NOMO-1 treated with dmso at 0.1 percent for 144 hours (cell line): ENCODE measurements at regions not wholly inside any gene's neighbourhood (a gene's known extent, or its start where the extent isn't known, plus 50 kb on each side); places are given as distances from the start of the nearest gene placed in this dataset.
"Not testable (repeated sequence)": the region's sequence is repeated elsewhere in the genome, so short reads cannot be mapped to it uniquely, and the experiment has no call there.

ENCODE experiments used
- DNase-seq: peaks from one replicate; lab custom pipeline; 2025; ENCODE audit not compliant: unreplicated experiment; lab: John Stamatoyannopoulos, UW

GRCh38 chr11:38751421-38751820 lies 2153.4 kb upstream of the RAG2 start:
- DNase-seq: no peak

DNA sequence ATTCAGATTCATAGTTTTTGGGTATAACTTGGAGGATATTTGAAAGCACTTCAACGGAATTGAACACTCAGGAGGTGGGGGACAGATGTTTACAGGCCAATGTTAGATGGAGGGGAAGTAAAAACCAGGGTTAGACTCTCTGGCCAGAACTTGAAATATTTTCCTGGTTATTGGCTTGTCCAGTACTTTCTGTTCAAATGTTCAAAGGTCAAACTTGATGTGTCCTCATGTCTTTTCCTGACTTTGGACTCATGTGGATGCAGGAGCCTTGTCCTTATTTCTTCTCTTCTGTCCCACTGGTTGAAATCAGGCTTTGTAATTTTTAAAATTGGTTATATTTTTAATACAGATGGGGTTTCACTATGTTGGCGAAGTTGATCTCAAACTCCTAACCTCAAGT lies 2148.5 kb upstream of the RAG2 start:
- not testable (repeated sequence) for DNase-seq

- no peak for DNase-seq
These were observed 2125.3 kb upstream of the RAG2 start for GRCh38 chr11:38723361-38723760.

- no peak for DNase-seq
These were observed 2123.7 kb upstream of the RAG2 start for GRCh38 chr11:38721586-38722315.

- no peak for DNase-seq
These were observed 2120.6 kb upstream of the RAG2 start for GRCh38 chr11:38718659-38719058.

DNA sequence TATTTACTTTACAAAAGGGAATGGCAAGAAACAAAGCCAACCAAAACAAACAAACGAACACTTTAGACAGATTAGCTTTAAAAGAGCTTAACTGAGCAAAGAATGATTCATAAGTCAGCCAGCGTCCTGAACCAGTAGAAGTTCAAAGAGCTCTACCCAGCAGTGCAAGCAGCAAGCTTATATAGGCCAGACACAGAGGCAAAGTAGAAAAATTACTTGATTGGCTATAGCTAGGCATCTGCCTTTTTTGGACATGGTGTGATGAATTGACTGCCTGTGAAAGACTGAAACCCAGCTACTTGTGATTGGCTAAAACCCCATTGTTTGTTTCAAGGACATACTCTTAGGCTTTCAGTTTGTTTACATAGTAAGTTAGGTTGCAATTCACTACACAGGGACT lies 2120.0 kb upstream of the RAG2 start:
- no peak for DNase-seq

DNA sequence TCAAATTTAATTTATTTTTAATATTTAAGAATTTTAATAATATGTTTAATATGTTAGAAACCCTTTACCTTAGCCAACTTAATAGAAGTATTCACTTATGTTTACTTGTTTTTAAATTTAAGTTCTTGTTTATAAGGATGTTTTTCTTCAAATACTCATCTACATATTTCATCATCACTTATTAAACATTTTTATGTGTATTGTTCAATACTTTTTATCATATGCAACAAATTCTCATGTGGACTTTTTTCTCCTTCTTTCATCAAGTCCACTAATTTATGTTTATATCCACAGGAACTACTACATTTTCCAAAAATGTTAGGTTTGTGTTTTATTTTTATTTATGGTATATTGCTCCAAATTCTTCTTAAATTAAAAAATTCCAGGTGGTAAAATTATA lies 2113.1 kb upstream of the RAG2 start:
- no peak for DNase-seq

DNA sequence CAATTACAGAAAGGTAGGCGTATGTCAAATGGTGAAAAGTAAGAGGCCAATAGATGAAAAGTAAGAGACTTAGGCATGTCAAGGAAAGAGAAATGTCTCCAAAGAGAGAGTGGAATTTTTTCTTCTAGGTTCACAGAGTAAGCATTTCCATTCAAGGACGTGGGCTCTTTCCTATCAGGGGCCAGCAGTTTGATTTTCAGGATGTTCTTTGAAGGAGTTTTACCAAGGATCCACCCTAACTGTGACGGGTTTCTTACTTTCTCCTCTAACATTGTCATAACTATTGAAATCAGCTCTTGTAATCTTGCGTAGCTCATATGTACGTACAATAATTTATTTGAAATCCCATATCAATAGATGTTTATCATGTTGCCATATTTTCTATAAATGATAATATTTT lies 2112.2 kb upstream of the RAG2 start:
- no peak for DNase-seq

- no peak for DNase-seq
These were observed 2102.1 kb upstream of the RAG2 start for GRCh38 chr11:38700111-38700510.

GRCh38 chr11:38693306-38693705 lies 2095.3 kb upstream of the RAG2 start:
- DNase-seq: no peak

GRCh38 chr11:38690211-38690610 lies 2092.2 kb upstream of the RAG2 start:
- DNase-seq: not testable (repeated sequence)

GRCh38 chr11:38687008-38687407 lies 2089.0 kb upstream of the RAG2 start:
- no peak for DNase-seq

DNA sequence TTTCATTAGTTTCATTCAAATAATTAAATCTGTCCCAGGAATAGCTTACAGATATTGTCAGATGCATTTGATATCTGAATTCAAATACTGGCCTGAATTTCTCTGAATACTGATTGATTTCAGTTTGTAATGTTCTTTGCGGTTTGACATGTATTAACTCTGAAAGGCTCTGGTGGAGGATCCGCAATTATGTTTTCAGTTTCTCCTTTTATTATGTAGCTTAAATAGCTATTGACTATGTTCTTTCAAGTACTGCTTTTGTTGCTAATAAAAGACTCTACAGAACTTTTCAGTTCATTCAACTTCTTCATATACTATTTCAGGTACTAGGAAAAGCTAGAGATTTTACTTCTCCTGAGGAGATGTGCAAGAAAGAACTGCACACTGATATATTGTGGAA lies 2085.4 kb upstream of the RAG2 start:
- no peak for DNase-seq

DNA sequence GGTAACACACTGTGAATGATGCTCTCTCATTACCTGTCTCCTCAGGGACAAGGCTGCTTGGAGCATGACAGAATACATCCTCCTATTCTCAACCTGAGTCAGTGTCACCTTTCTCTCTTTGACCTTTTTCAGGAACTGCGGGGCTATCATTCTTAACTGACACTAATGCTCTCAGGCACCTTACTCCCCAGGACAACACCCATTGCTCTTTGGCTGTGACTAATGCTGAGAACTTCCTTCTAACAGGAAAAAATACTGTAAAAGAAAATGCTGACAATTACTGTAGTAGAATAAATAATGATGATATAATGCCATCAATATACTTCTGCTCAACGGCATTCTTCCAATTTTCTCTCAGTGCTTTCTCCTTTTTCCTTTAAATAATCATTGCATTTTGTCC lies 2082.7 kb upstream of the RAG2 start:
- no peak for DNase-seq

GRCh38 chr11:38680166-38680565 lies 2082.1 kb upstream of the RAG2 start:
- DNase-seq: no peak

DNA sequence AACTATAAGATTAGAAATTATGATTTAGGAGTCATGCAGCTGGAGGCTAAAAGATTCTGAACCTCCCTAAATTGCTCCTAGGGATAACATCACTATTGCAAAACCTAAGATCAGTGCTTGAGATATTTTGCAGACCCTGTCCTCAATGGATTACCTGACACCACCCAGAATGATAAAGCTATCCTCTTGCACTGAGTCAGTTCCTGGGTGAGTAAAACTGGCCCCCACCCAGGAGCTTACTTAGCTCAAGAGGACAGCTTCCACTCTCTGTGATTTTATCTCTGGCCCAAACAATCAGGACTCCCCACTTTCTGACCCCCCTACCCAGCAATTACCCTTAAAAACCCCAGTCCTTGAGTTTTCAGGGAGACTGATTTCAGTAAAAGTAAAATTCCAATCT lies 2074.4 kb upstream of the RAG2 start:
- DNase-seq: no peak

GRCh38 chr11:38667359-38667758 lies 2069.3 kb upstream of the RAG2 start:
- no peak for DNase-seq

- no peak for DNase-seq
These were observed 2050.6 kb upstream of the RAG2 start for GRCh38 chr11:38648604-38649003.

DNA sequence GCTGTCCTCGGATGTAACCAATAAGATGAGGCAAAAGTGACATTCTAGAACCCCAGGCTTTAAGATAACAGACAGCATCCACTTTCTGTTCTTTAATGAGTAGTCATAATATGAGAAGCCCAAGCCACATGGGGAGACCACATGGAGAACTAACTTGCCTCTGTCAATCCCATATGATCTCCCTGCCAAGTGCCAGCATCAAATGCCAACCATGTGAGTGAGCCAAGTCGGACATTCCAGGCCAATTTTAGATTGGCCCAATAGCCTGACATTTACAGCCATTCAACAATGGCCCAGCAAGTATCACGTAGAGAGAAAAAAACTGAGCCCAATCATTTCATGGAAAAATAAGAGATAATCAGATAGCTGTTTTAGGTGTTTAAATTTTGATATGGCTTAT lies 2048.3 kb upstream of the RAG2 start:
- DNase-seq: no peak

DNA sequence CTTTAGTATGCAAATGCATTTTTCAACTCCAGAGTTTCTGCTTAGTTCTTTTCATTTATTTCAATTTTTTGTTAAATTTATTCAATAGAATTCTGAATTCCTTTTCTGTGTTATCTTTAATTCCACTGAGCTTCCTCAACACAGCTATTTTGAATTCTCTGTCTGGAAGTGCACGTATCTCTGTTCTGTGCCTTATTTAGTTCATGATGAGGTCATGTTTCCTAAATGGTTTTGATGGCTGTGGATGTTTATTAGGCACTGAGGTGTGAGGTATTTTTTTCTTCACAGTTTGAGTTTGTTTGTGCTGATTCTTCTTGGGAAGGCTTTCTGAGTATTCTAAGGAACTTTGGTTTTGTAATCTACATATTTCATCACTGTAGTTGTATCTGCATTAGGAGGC lies 2042.8 kb upstream of the RAG2 start:
- no peak for DNase-seq

DNA sequence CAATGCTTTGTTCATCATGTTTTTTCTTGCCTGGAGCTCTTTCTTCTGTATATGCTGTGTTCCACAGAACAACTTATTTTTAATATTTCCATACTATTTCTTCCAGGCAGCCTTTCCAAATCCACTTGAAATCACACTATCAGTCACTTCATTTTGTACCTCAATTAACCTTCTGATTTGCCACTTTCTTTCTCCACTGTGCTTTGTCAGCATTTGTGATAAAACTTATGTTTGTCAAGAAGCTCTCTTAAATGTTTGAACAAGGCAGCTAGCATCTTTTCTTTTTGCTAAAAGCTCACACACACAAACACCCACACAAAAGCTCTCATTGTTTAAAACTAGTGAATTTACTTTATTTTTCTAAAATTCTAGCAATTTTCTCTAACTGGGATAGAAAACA lies 2014.7 kb upstream of the RAG2 start:
- no peak for DNase-seq

DNA sequence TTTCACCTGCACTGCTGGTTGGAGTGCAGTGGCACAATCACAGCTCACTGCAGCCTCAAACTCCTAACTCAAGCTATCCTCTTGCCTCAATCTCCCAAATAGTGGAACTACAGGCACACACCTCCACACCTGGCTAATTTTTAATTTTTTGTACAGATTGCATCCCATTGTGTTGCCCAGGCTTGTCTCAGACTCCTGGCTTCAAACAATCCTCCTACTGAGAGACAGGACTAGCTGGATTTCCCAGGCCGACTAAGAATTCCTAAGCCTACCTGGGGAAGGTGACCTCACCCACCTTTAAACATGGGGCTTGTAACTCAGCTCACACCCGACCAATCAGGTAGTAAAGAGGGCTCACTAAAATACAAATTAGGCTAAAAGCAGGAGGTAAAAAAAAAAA lies 2003.3 kb upstream of the RAG2 start:
- DNase-seq: not testable (repeated sequence)

GRCh38 chr11:38598418-38598817 lies 2000.4 kb upstream of the RAG2 start:
- DNase-seq: no peak
